ENCODE measurements at regions not wholly inside any gene's neighbourhood (a gene's known extent, or its start where the extent isn't known, plus 50 kb on each side); places are given as distances from the start of the nearest gene placed in this dataset.

GRCh38 chr4:129358571-129358970 is 262.6 kb downstream of the C4orf33 start:
- no peak overlapping the region for H3K27ac Mint-ChIP-seq

DNA sequence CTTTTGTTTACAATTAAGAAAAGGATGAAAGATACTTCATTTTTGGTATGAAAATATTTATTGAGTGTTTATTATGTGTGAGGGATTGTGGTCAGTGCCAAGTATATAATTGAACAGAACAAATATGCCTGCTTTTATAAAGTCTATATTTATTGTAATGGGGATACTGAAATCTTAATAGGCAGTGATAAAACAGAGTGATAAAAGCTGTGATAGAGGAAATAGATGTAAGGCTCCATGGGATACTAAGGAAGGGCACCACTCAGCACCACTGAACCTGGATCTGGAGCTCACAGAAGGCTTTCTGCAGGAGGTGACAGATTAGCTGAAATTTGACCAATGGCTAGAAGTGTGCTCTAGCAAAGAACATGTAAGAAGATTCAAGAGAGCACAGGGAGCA is 263.5 kb downstream of the C4orf33 start:
- no peak overlapping the region for H3K27ac Mint-ChIP-seq
- ATAC-seq (no peak), DNase-seq (no peak)
- H3K27me3 Mint-ChIP-seq (ENCODE audit: low read depth) = peaks cover 7% of the 10 kb centered on the region
- no peaks in the 10 kb centered on the region for H3K9me3 Mint-ChIP-seq (ENCODE audit: insufficient read depth)
- H3K4me3 Mint-ChIP-seq = no peak overlapping the region
- no peaks in the 10 kb centered on the region for H3K36me3 Mint-ChIP-seq (ENCODE audit: low read depth)
- CTCF ChIA-PET = no interaction called here
- POLR2A ChIA-PET = no interaction called here
- no peaks in the 10 kb centered on the region for H3K4me1 Mint-ChIP-seq (ENCODE audit: low read depth)

More at GRCh38 chr4:129358571-129358970, 262.6 kb downstream of the C4orf33 start:
- no peak for DNase-seq
- peaks cover 7% of the 10 kb centered on the region for H3K27me3 Mint-ChIP-seq (ENCODE audit: low read depth)
- CTCF ChIA-PET = no interaction called here
- H3K36me3 Mint-ChIP-seq (ENCODE audit: low read depth) = no peaks in the 10 kb centered on the region
- POLR2A ChIA-PET = no interaction called here
- no peaks in the 10 kb centered on the region for H3K9me3 Mint-ChIP-seq (ENCODE audit: insufficient read depth)
- H3K4me3 Mint-ChIP-seq = no peak overlapping the region
- no peaks in the 10 kb centered on the region for H3K4me1 Mint-ChIP-seq (ENCODE audit: low read depth)
- no peak for ATAC-seq

GRCh38 chr4:129362691-129363274 is 266.8 kb downstream of the C4orf33 start:
- ChIA-PET CTCF (interaction anchor here (0.7 to 3.0 kb wide), 6 partner anchors 10 to 389 kb away, joined by 3 to 23 read pairs (median 4); no protein-coding TSS in a partner anchor), POLR2A (no interaction called here)
- ATAC-seq = peak; percentile 36
- Mint-ChIP-seq H3K27ac (no peak overlapping the region), H3K4me1 (ENCODE audit: low read depth) (no peaks in the 10 kb centered on the region), H3K27me3 (ENCODE audit: low read depth) (peaks cover 5% of the 10 kb centered on the region), H3K36me3 (ENCODE audit: low read depth) (no peaks in the 10 kb centered on the region), H3K9me3 (ENCODE audit: insufficient read depth) (no peaks in the 10 kb centered on the region), H3K4me3 (no peak overlapping the region)
- peak; percentile 65 for DNase-seq

- no peak for DNase-seq
- H3K4me3 Mint-ChIP-seq = no peak overlapping the region
- ATAC-seq = no peak
Measured at GRCh38 chr4:129364747-129365452, 268.9 kb downstream of the C4orf33 start.

DNA sequence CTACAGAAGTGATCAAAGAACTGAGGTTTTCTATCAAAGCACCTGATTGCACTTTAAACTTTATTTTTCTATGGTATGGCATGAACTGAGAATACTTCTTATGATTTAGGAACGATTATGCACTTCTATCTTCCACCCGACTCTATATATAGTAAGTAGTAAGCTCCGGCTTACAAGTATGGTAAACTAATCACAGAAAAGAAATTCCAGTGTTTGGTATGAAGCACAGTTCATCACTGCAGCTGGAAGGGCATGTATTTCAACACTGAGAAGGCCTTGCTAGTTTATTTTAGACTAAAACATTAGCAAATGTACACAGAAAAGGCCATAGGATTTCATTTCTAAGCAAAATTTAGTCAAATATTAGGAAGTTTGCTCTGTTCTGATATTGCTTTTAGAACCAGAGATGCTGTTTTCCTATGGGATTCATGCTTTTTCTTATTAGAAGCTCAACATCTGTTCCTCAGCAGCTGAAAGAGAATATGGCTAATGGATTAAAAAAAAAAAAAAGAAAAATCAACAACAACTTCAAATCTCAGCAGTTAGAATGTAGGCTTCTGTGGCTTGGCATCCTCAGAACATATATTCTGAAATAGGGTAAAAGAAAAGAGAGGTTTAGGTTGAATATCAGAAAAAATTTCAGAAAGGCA is 273.5 kb downstream of the C4orf33 start:
- Mint-ChIP-seq H3K27ac (no peak overlapping the region), H3K9me3 (ENCODE audit: insufficient read depth) (no peaks in the 10 kb centered on the region), H3K4me1 (ENCODE audit: low read depth) (no peaks in the 10 kb centered on the region), H3K36me3 (ENCODE audit: low read depth) (no peaks in the 10 kb centered on the region), H3K27me3 (ENCODE audit: low read depth) (peaks cover 4% of the 10 kb centered on the region), H3K4me3 (no peak overlapping the region)
- ChIA-PET POLR2A (no interaction called here), CTCF (no interaction called here)
- DNase-seq (no peak), ATAC-seq (no peak)

More at GRCh38 chr4:129364747-129365452, 268.9 kb downstream of the C4orf33 start:
- Mint-ChIP-seq H3K27ac (no peak overlapping the region), H3K27me3 (ENCODE audit: low read depth) (peaks cover 2% of the 10 kb centered on the region), H3K9me3 (ENCODE audit: insufficient read depth) (no peaks in the 10 kb centered on the region), H3K36me3 (ENCODE audit: low read depth) (no peaks in the 10 kb centered on the region), H3K4me1 (ENCODE audit: low read depth) (no peaks in the 10 kb centered on the region)
- ChIA-PET CTCF (no interaction called here), POLR2A (no interaction called here)

DNA sequence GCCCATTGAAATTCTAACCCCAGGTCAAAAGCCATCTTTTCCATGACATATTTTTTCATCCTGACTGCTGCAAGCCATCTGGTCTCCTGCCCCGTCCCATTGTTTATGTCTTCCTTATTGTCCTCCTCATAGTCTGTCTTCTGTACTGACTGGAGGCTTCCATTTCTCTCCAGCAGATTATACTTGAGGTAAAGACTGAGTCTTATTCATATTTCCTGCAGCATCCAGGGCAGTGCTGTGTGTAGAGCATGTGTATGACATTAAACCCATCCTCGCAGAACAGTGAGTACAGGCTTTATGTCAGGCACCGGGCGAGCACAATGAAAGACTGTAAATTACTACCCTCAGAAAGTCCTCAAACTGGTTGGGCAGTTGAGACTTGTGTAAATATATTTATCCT is 275.1 kb downstream of the C4orf33 start:
- no peak for DNase-seq
- H3K9me3 Mint-ChIP-seq (ENCODE audit: insufficient read depth) = no peaks in the 10 kb centered on the region
- POLR2A ChIA-PET = no interaction called here
- H3K27ac Mint-ChIP-seq = no peak overlapping the region
- H3K27me3 Mint-ChIP-seq (ENCODE audit: low read depth) = peaks cover 4% of the 10 kb centered on the region
- H3K4me1 Mint-ChIP-seq (ENCODE audit: low read depth) = no peaks in the 10 kb centered on the region
- no peak for ATAC-seq
- H3K4me3 Mint-ChIP-seq = no peak overlapping the region
- CTCF ChIA-PET = no interaction called here
- H3K36me3 Mint-ChIP-seq (ENCODE audit: low read depth) = no peaks in the 10 kb centered on the region

DNA sequence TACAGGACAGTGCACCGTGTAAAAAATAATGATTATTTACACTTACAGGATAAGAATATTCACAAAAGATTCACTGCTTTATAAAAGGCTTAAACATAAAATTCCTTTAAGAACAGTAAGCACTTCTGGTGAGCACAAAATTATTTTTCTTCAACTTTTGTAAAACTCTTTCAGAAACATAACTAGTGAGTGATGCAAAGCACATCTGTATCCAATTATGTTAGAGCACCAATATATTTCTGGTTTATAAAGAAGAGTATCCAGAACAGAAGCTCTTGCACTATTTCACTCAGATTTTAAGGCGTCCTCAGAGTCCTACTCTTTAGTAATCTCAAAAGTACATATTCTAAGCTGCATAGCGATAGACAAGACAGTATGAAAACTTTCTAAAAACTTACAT is 276.0 kb downstream of the C4orf33 start:
- CTCF ChIA-PET = no interaction called here
- H3K36me3 Mint-ChIP-seq (ENCODE audit: low read depth) = no peaks in the 10 kb centered on the region
- no peaks in the 10 kb centered on the region for H3K9me3 Mint-ChIP-seq (ENCODE audit: insufficient read depth)
- POLR2A ChIA-PET = no interaction called here
- H3K27me3 Mint-ChIP-seq (ENCODE audit: low read depth) = peaks cover 4% of the 10 kb centered on the region
- no peak overlapping the region for H3K27ac Mint-ChIP-seq
- no peak overlapping the region for H3K4me3 Mint-ChIP-seq
- ATAC-seq (no peak), DNase-seq (no peak)
- H3K4me1 Mint-ChIP-seq (ENCODE audit: low read depth) = no peaks in the 10 kb centered on the region

- ChIA-PET POLR2A (no interaction called here), CTCF (no interaction called here)
- Mint-ChIP-seq H3K27ac (no peak overlapping the region), H3K36me3 (ENCODE audit: low read depth) (no peaks in the 10 kb centered on the region), H3K9me3 (ENCODE audit: insufficient read depth) (no peaks in the 10 kb centered on the region), H3K4me3 (no peak overlapping the region), H3K4me1 (ENCODE audit: low read depth) (no peaks in the 10 kb centered on the region), H3K27me3 (ENCODE audit: low read depth) (no peaks in the 10 kb centered on the region)
- no peak for ATAC-seq
- DNase-seq = no peak
Measured at GRCh38 chr4:129377131-129377845, 281.3 kb downstream of the C4orf33 start.

DNA sequence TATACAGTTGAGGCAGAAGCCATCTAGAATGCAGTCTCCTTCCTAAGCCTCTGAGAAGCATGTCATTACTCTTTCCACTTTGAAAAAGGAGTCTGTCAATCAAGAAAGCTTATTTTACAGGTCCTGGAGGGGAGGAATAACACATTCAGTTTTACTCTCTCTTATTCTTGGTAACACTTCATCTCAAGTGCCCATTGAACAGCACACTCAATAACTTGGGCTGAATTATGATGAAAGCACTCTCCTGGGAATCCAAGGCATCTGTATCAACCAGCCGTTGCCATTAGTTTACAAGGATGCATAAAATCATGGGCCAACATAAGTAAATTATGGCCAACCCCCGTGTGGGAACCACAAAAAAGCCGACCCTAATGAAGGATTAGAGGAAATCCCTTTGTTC is 282.4 kb downstream of the C4orf33 start:
- Mint-ChIP-seq H3K27me3 (ENCODE audit: low read depth) (no peaks in the 10 kb centered on the region), H3K4me1 (ENCODE audit: low read depth) (no peaks in the 10 kb centered on the region), H3K4me3 (no peak overlapping the region), H3K27ac (no peak overlapping the region), H3K9me3 (ENCODE audit: insufficient read depth) (no peaks in the 10 kb centered on the region), H3K36me3 (ENCODE audit: low read depth) (no peaks in the 10 kb centered on the region)
- CTCF ChIA-PET = no interaction called here
- ATAC-seq (no peak), DNase-seq (no peak)
- POLR2A ChIA-PET = no interaction called here

DNA sequence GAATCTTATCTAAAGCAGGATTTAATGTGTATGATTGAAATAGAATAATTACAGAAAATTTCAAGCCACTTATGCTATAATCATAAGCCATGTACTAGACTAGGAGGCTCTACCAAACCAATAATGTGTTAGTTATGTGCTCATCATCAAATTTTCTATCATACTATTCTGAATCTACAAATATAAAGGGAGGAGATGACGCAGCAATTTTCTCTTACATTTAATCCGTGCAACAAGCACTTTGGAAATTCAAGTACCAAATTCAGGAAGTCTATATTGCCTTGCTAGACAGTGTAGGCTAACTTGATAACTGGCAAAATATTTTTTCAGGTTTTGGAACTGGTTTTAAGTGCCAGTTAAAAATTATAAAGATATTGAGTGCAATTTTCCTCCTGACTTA is 283.5 kb downstream of the C4orf33 start:
- no peak overlapping the region for H3K4me3 Mint-ChIP-seq
- ChIA-PET POLR2A (no interaction called here), CTCF (no interaction called here)
- no peaks in the 10 kb centered on the region for H3K27me3 Mint-ChIP-seq (ENCODE audit: low read depth)
- DNase-seq (no peak), ATAC-seq (no peak)
- no peaks in the 10 kb centered on the region for H3K36me3 Mint-ChIP-seq (ENCODE audit: low read depth)
- no peaks in the 10 kb centered on the region for H3K4me1 Mint-ChIP-seq (ENCODE audit: low read depth)
- H3K9me3 Mint-ChIP-seq (ENCODE audit: insufficient read depth) = no peaks in the 10 kb centered on the region
- no peak overlapping the region for H3K27ac Mint-ChIP-seq

- Mint-ChIP-seq H3K27ac (no peak overlapping the region), H3K36me3 (ENCODE audit: low read depth) (no peaks in the 10 kb centered on the region), H3K27me3 (ENCODE audit: low read depth) (no peaks in the 10 kb centered on the region), H3K9me3 (ENCODE audit: insufficient read depth) (no peaks in the 10 kb centered on the region), H3K4me3 (no peak overlapping the region), H3K4me1 (ENCODE audit: low read depth) (no peaks in the 10 kb centered on the region)
- ChIA-PET CTCF (no interaction called here), POLR2A (no interaction called here)
- no peak for ATAC-seq
- DNase-seq = no peak
Measured at GRCh38 chr4:129384974-129385373, 289.0 kb downstream of the C4orf33 start.

DNA sequence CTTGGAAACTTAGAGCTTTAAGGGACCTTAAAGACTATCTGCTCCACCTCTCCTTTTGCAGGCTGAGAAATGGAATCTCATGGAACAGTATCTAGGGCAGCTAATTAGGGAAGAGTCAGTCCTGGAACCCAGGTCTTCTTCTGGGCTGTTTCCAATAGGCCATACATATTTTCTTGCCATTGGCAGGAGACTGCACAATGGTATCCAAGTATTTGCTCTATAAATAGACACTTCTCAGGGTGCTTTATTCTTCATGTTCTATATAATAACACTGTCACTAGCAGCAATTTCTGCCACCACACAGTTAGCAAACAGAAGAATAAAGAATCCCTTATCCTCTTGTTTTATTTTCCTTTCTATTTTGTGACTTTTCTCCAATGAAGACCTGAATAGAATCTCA is 291.7 kb downstream of the C4orf33 start:
- ChIA-PET POLR2A (no interaction called here), CTCF (no interaction called here)
- Mint-ChIP-seq H3K27me3 (ENCODE audit: low read depth) (no peaks in the 10 kb centered on the region), H3K4me1 (ENCODE audit: low read depth) (no peaks in the 10 kb centered on the region), H3K36me3 (ENCODE audit: low read depth) (no peaks in the 10 kb centered on the region), H3K27ac (no peak overlapping the region), H3K4me3 (no peak overlapping the region), H3K9me3 (ENCODE audit: insufficient read depth) (no peaks in the 10 kb centered on the region)
- ATAC-seq (no peak), DNase-seq (no peak)
